ENCODE measurements at regions not wholly inside any gene's neighbourhood (a gene's known extent, or its start where the extent isn't known, plus 50 kb on each side); places are given as distances from the start of the nearest gene placed in this dataset.

- DNase-seq, result no peak
Observed at GRCh38 chr9:16951502-16951901, 81.0 kb upstream of the BNC2 start.

GRCh38 chr9:16950051-16950450 is 79.6 kb upstream of the BNC2 start:
- no peak for DNase-seq

GRCh38 chr9:16930578-16930977 is 60.1 kb upstream of the BNC2 start:
- no peak for DNase-seq

- DNase-seq, result no peak
Observed at GRCh38 chr9:16928179-16928945, 57.9 kb upstream of the BNC2 start.

GRCh38 chr9:16925426-16925825 is 55.0 kb upstream of the BNC2 start:
- no peak for DNase-seq

GRCh38 chr9:16924311-16924915 is 53.9 kb upstream of the BNC2 start:
- no peak for DNase-seq

- no peak for DNase-seq
Observed at GRCh38 chr9:16921855-16922254, 51.4 kb upstream of the BNC2 start.

Data from hippocampal formation (tissue), 2 donors.